HG03060 (cell line): ENCODE measurements at regions not wholly inside any gene's neighbourhood (a gene's known extent, or its start where the extent isn't known, plus 50 kb on each side); places are given as distances from the start of the nearest gene placed in this dataset.

ENCODE experiments used
- ATAC-seq: cut with Tn5 transposase; IDR thresholded peaks from one replicate; pipeline ENCODE4 v1.9.1; 2021; ENCODE audit warnings: low read depth, moderate number of reproducible peaks; ENCODE audit not compliant: unreplicated experiment

DNA sequence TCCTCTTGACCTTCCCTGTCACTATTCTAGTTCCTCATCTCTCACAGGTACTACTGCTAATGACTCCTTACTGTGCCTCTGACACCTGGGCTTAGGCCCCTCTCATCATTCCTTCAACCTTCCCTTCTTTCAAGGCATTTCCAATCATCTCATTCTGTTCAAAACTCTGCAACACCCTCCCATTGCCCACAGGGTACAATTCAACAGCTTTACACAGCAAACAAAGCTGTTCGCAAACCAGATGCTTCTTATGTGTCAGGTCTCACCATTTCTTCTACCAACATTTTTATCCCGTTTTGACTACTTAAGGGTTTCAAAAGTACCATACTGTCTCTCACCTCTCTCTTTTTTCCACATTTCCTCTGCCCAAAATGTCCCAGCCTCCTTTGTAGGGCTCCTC lies 84.4 kb upstream of the ID4 start:
- no peak for ATAC-seq

DNA sequence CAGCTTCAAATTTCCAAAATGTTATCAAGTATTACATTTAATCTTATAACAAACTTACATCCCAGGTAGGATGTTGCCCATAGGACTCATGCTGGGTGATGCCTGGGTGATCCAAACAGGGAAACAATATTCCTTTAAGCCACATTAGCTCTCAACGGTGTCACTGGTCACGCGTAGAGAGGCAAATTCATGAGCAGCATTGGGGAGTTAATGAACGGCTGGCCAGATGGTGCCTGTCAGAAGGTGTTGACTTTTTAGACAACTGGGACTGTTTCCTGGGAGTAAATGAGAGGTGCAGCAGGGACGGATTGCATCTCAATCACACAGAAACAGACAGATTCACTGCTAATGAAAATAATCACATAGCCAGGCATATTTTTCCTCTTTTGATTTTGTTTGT lies 83.3 kb upstream of the ID4 start:
- ATAC-seq = no peak

DNA sequence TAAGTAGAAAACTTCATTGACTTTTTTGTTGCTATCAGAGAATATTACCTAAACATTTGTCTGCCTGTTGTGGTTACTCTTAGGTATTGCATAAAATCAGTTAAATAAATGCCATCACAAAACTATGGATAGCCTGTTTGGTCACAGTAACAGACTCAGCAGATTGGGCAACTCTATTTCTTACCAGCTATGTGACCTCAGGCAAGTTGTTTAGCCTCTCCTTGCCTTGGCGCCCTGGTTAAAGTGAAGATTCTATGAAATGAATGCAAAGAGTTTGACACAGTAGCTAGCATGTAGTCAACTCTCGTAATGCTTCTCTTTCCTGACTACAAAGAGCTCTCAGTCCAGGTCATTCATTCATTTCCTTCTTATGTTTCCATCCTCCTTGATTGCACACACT lies 82.5 kb upstream of the ID4 start:
- ATAC-seq = no peak

DNA sequence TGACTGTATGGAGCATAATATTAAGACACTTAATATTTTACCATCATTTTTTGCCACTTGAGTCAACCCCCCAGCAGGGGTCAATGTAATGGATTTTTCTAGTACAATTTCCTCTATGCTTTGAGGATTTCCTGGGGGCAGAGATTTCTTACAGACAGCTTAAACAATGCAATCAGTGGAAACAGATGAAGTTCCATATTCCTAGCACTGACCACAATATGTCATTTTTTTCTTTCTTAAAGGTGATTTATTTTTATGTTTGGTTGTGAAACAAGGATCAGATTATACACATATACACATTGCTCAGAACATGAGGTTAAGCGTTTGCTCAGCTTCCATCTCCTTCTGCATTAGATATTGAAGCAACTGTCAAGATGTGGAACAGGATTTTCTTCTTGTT lies 82.0 kb upstream of the ID4 start:
- no peak for ATAC-seq

- no peak for ATAC-seq
Observed at GRCh38 chr6:19757036-19757435, 80.1 kb upstream of the ID4 start.

- ATAC-seq = no peak
Observed at GRCh38 chr6:19759117-19759880, 77.9 kb upstream of the ID4 start.

DNA sequence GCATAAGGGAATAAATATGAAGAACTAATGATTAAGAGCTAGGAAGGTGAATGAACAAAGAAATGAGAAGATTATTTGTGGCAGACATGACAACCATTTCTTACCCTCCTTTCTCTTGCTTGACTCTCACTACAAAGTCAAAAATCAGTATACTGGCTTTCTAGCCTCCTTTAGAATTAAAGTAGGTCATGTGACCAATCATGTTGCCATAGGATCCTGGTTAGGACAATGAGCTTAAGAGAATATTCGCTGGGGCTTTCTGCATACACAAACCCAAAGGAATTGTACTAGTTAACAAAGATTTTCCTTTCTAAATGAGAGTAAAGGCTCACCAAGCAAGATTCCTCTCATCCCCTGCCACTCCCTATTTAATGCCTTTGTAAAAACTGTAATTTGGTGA lies 76.0 kb upstream of the ID4 start:
- no peak for ATAC-seq

DNA sequence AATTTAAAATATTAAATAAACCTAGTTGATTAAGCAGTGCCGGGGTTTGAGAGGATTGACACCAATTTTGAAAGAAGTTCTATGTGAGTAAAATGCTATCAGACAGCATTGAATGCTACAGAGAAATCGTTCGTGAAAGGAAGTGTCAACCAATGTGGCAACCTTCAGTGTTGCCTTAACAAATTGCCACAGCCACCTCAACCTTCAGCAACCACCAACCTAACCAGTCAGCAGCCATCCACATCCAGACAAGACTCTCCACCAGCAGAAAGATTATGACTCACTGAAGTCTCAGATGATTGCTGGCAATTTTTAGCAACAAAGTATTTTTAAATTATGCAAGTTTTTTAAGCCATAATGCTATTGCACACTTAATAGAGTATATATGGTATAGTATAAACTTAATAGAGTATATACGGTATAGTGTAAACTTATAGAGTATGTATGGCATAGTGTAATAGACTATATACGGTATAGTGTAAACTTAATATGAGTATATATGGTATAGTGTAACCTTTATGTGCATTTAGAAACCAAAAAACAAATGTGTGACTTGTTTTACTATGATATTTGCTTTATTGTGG lies 65.3 kb upstream of the ID4 start:
- ATAC-seq = no peak

DNA sequence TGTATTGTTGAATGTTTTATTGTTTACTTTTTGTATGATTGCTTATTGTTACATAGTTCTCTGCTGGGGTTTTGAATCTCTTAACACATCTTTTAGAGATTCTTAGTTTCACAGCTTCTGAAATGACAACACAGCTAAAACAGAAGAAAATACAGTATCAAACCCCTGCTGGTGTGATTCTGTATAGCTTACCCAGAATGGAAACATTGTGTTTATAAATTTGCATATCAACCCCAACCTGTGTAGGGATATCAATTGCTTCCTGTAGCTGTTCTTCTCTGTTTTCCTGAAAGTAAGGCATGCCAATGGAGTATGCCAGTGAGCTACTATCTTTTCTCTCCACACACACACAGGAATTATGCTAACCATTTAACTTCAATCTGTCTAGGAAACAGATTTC lies 64.3 kb upstream of the ID4 start:
- ATAC-seq = no peak

DNA sequence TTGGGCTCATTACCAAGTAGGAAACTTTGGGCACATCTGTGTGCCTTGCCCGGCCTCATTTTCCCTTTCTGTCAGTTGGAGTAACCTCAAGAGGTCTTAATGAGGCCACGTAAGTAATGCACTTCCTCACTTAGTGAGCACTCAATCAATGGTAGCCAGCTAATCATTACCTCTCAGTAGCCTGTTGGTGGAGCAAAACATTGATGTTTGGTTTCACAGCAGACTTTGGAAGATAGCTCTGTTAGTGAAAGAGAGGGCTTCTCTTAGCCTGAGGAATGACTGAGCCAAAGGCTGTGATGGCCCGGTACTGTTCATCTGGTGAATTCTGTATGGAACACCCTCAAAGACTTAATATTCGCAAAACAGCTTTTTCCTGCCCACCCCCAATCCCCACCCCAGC lies 55.9 kb upstream of the ID4 start:
- ATAC-seq = no peak

DNA sequence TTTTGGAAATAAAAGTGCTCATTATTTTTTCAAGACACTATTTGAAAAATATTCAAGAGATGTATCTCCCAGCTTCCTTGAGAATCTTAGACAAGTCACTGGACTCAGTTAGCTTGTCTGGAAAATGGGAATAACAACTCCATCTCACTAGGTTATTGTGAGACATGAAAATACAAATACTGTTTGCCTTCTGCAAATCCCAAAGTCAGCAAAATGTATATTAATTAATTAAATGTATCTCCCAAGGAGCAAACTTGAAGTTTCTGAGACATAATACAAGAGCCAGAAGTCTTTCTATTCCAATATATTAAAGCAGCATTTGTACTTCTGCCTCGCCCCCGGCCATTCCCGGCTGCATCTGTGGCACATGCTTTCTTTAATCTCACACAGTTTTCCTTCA lies 54.6 kb upstream of the ID4 start:
- ATAC-seq = no peak
